Activated CD4-positive, alpha-beta T cell treated with anti-CD3 and anti-CD28 coated beads for 48 hours (primary cell): ENCODE measurements at regions not wholly inside any gene's neighbourhood (a gene's known extent, or its start where the extent isn't known, plus 50 kb on each side); places are given as distances from the start of the nearest gene placed in this dataset.

Experiments used
- DNase-seq: peaks from one replicate; pipeline ENCODE4 v3.0.0-alpha.2; 2020

- no peak for DNase-seq
Observed at GRCh38 chr17:68185820-68186219, 62.0 kb upstream of the AMZ2 start.

GRCh38 chr17:68190495-68190894 is 57.3 kb upstream of the AMZ2 start:
- no peak for DNase-seq

GRCh38 chr17:68195667-68196393 is 52.0 kb upstream of the AMZ2 start:
- DNase-seq: no peak

- DNase-seq: no peak
Observed at GRCh38 chr17:68196394-68197090, 51.3 kb upstream of the AMZ2 start.

DNA sequence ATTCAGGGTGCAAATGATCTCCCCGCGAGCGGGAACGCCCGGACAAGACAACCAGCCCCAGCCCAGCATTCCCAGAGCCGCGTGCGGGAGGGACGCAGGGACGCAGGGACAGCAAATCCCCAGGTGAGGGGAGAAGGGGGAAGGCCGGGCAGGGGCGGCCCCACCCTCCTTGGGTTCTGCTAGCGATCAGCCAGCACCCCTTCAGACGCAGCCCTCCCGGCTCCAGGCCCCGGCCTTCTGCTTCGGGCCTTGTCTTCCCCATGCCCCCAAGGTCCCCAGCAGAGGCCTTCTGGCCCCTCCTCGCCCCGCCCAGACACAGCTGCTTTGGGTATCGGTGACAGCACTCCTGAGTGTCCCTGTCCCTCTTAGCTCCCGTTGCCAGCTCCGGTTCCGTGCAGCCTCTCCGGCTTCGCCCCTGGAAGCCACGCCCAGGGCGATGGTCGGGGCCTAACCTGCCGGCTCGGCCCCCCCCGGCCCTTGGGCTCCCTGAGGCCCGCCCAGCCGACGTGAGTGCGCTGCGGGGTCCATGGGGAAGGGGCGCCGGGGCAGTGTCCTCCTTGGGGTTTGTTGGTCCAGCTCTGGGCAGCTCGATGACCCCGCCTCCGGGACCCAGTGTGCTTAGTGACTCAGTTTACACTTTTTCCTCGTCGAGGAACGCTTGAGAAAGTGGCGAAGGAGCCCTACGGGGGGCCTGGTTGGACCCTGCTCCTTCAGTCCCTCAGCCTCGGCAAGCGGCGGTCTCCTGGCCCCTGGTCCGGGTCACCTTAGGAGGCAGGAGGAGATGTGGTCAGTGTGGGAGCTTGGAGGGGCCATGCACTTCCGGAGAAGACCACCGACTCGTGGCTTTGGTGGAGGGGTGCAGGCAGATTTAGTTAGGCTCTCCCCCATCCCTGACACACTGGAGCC is 50.5 kb upstream of the AMZ2 start:
- peak; percentile 53 for DNase-seq

DNA sequence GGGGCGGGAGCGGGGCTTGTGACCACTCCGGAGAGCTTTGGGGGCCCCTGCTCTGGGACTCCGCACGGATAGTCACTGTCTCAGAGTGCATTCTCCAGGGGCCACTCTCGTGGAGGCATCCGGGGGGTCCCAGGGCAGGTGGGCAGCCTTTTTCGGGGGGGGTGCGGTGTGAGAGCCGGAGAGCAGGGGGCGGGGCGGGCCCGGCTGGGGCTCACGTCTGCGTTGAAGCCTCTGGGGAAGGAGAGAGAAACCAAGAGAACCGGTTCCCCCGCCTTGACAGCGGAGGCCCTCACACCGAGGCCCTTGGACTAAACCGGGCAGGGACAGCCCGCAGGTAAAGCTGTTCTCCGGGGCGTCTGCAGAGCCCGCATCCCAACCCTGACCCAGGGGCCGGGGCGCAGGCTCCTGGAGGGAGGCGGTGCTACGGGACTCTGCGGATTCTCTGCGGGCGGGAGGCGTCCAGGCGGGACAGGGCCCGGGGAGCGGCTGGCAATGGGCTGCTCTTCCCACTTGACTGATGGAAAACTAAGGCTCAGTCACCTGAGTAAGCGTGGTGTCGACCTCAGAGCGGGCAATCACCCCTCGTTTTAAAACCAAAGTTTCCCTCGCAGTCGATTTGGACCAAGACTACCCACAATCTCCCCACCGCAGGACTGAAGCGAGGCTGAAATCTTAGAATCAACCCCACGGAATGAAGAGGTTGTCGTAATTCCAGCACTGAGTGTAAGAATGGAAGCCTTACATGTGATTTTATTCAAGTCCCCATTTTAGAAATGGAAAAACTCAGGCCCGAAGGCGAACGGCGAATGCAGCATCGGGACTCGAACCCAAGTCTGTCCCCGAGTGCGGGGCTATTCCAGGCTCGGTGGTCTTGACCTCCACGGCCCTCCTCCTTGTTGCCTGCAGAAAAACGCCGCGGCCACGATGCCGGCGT is 49.6 kb upstream of the AMZ2 start:
- DNase-seq: peak; percentile 36
